ENCODE measurements at regions not wholly inside any gene's neighbourhood (a gene's known extent, or its start where the extent isn't known, plus 50 kb on each side); places are given as distances from the start of the nearest gene placed in this dataset.

- TF ChIP-seq CTCF (IDR thresholded peaks at IDR 0.05) (no peak), ZFX (IDR thresholded peaks at IDR 0.05; ENCODE audit: borderline replicate concordance) (no peak)
- no peak overlapping the region for H3K27ac ChIP-seq
Measured at GRCh38 chr2:67985586-67985985, 77.2 kb downstream of the C1D start.

- TF ChIP-seq ZFX (IDR thresholded peaks at IDR 0.05; ENCODE audit: borderline replicate concordance) (no peak), CTCF (IDR thresholded peaks at IDR 0.05) (no peak)
- no peak overlapping the region for H3K27ac ChIP-seq
Measured at GRCh38 chr2:67986258-67986657, 76.5 kb downstream of the C1D start.

Measured in 22Rv1 (cell line).